H1 (cell line): ENCODE measurements at regions not wholly inside any gene's neighbourhood (a gene's known extent, or its start where the extent isn't known, plus 50 kb on each side); places are given as distances from the start of the nearest gene placed in this dataset.

Experiments
- TF ChIP-seq, protein P1 (sequence below), 3 experiments: IDR thresholded peaks; 1 replicate in 2 of 3; 2 replicates in 1 of 3; pipeline versions ENCODE4 v1.5.1 to v1.6.1; 2011; ENCODE audit warnings: low read length in 3 of 3, mild to moderate bottlenecking in 3 of 3, inconsistent platforms in 2 of 3, low read depth in 1 of 3, moderate library complexity in 1 of 3; ENCODE audit not compliant: insufficient read depth in 1 of 3; ENCODE audit errors: control extremely low read depth in 1 of 3
- TF ChIP-seq, protein P2 (sequence below): IDR thresholded peaks from 2 replicates; pipeline ENCODE4 v1.6.1; 2012; ENCODE audit warnings: inconsistent platforms

DNA sequence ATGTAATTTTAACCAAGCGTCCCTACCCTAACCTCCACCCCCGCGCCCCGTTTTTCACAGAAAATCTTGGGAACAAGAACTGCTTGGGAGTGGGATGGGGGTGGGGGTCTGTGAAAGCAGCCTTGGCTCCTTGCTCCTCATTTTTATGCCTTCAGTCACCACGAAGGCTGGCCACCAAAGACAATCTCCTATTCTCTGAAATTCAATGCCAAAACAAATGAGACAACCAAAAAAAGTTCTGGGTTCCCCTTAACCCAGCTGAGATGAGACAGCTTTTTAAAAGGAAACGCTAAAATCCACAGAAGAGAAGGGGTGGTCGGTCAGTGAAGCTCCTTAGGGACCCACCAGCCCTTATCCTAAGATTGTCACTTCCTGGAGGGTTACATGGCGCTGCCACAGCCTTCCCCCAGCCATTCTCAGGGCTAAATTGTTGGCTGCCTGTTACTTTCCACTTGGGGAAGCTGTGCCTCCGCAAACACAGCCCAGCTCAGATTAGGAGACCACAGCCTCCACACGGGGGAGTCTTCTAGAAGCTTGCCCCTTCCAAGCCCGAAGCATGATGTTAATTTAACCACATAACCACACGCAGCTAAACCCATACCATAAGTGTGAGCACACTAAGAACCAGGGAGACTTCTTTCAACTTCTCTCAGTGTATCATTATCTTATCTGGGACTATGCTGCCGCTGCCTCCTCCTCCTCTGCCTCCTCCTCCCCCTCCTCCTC is 136.3 kb downstream of the FOXD1 start:
- TF ChIP-seq, protein P1, sequence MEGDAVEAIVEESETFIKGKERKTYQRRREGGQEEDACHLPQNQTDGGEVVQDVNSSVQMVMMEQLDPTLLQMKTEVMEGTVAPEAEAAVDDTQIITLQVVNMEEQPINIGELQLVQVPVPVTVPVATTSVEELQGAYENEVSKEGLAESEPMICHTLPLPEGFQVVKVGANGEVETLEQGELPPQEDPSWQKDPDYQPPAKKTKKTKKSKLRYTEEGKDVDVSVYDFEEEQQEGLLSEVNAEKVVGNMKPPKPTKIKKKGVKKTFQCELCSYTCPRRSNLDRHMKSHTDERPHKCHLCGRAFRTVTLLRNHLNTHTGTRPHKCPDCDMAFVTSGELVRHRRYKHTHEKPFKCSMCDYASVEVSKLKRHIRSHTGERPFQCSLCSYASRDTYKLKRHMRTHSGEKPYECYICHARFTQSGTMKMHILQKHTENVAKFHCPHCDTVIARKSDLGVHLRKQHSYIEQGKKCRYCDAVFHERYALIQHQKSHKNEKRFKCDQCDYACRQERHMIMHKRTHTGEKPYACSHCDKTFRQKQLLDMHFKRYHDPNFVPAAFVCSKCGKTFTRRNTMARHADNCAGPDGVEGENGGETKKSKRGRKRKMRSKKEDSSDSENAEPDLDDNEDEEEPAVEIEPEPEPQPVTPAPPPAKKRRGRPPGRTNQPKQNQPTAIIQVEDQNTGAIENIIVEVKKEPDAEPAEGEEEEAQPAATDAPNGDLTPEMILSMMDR (IDR thresholded peaks at IDR 0.05; ENCODE audit: control extremely low read depth in 1 of 3, insufficient read depth in 1 of 3, low read depth in 1 of 3, low read length in 3 of 3) = peak in 2 of 3 experiments; percentile 42 to 59; a peak in 3 of 4 replicates
- TF ChIP-seq, protein P2, sequence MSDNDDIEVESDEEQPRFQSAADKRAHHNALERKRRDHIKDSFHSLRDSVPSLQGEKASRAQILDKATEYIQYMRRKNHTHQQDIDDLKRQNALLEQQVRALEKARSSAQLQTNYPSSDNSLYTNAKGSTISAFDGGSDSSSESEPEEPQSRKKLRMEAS = 0 out of 2 replicates have a peak, but pooled peaks have one; percentile 8
